Spleen (tissue), 11 donors: ENCODE measurements at regions not wholly inside any gene's neighbourhood (a gene's known extent, or its start where the extent isn't known, plus 50 kb on each side); places are given as distances from the start of the nearest gene placed in this dataset.

ENCODE experiments used
- DNase-seq: peaks from one replicate; pipeline ENCODE4 v3.0.0-alpha.2; 2020
- H3K27ac ChIP-seq, 8 donors: fragments of 200-600 bp; sonication (generic) in 7 of 8; 1 replicate in 4 of 8; 2 replicates in 4 of 8; pipeline versions ENCODE4 v1.5.0 to v1.8.0; 2016 to 2021; ENCODE audit warnings: inconsistent platforms in 4 of 8, mild to moderate bottlenecking in 4 of 8, moderate library complexity in 1 of 8
- H3K27me3 ChIP-seq, 7 donors: fragments of 200-600 bp; sonication (generic) in 6 of 7; replicated peaks in 1 of 7; 1 replicate in 4 of 7; 2 replicates in 3 of 7; pipeline versions ENCODE4 v1.5.0 to v1.8.0; 2016 to 2021; ENCODE audit warnings: inconsistent platforms in 3 of 7, mild to moderate bottlenecking in 1 of 7
- H3K36me3 ChIP-seq, 6 donors: fragments of 200-600 bp; sonication (generic) in 5 of 6; 1 replicate in 4 of 6; 2 replicates in 2 of 6; pipeline versions ENCODE4 v1.5.0 to v1.8.0; 2016 to 2021; ENCODE audit warnings: inconsistent platforms in 2 of 6
- H3K4me1 ChIP-seq, 6 donors: fragments of 200-600 bp; sonication (generic) in 5 of 6; 1 replicate in 3 of 6; 2 replicates in 3 of 6; pipeline versions ENCODE4 v1.5.0 to v1.8.0; 2016 to 2021; ENCODE audit warnings: inconsistent platforms in 3 of 6
- H3K4me3 ChIP-seq, 8 donors: fragments of 200-600 bp; sonication (generic) in 7 of 8; 1 replicate in 4 of 8; 2 replicates in 4 of 8; pipeline versions ENCODE4 v1.5.0 to v1.8.0; 2016 to 2021; ENCODE audit warnings: inconsistent platforms in 4 of 8, mild to moderate bottlenecking in 4 of 8, moderate library complexity in 2 of 8
- H3K9me3 ChIP-seq, 8 donors: fragments of 200-600 bp; sonication (generic) in 7 of 8; 1 replicate in 4 of 8; 2 replicates in 4 of 8; pipeline versions ENCODE4 v1.5.0 to v1.8.0; 2016 to 2021; ENCODE audit warnings: inconsistent platforms in 4 of 8
- POLR2A ChIP-seq, 3 donors: fragments of 450-650 bp; IDR thresholded peaks; one replicate each; pipeline ENCODE4 v1.5.1; 2017; ENCODE audit warnings: antibody characterized with exemption in 3 of 3, mild to moderate bottlenecking in 1 of 3
- POLR2AphosphoS5 ChIP-seq, 3 donors: sonication (generic); formaldehyde crosslinking; IDR thresholded peaks; one replicate each; pipeline ENCODE4 v1.5.1; 2017; ENCODE audit warnings: antibody characterized with exemption in 3 of 3
- WGBS, 5 donors: extraction: QIAGEN DNeasy Blood & Tissue Kit in 3 of 5; methylation state at CpG; one replicate each; pipeline versions ENCODE4 v1.1.5 to v1.1.7; 2013 to 2018; 5-methylcytosine and 5-hydroxymethylcytosine counted together
- intact Hi-C: fragments of 100-400 bp; cut with DNase I; formaldehyde crosslinking; loops from one replicate; pipeline ENCODE4 v1.15.0; 2023; ENCODE audit warnings: low total_unique reads
- TF ChIP-seq, protein P1 (sequence below), 11 experiments: fragments of 200-600 bp in 7 of 11; fragments of 450-650 bp in 4 of 11; sonication (generic) in 4 of 11; IDR thresholded peaks in 8 of 11; conservative IDR thresholded peaks in 3 of 11; 1 replicate in 7 of 11; 2 replicates in 4 of 11; pipeline versions ENCODE4 v1.4.0 to v1.8.0; 2016 to 2021; ENCODE audit warnings: antibody characterized with exemption in 11 of 11, inconsistent platforms in 4 of 11, mild to moderate bottlenecking in 1 of 11
- donor health status: healthy with polysubstance abuse.
- donor health status: DM: no; HTN: no; CAD: no; lungs with moderate emphysema.
- donor health status: DM: no; HTN: no; CAD: no.
- donor health status: Bipolar disorder and iron deficiency.
- donor health status: healthy.
- donor health status: DM: no; HTN: no; CAD: no.
- donor health status: DM: yes; HTN: yes; CAD: no.

DNA sequence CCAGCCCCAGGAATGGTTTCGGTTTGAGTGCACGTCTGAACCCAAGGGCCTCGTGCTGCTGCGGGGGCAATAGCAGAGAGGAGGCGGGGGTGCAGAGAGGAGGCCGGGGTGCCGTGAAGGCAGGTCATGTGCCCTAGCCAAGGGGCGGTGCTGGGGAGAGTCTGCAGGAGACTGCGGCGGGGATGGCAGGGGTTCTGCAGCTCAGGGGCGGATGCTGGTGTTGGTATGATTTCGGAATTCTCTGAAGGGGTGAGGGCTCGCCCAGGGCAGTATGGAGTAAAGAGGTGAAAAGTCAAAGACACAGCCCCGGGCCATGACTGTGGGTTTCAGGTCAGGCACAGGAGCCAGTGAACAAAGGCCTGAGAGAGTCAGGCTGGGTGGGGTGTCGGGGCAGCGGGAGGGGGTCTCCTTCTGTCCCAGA, 186.5 kb upstream of the HDAC4 start:
- DNase-seq, result peak; percentile 50
- Histone ChIP-seq H3K27ac (no peak overlapping the region), H3K4me1 (peaks cover 0 to 12% (median 2%) of the 10 kb centered on the region in 6 donors), H3K27me3 (peaks cover 0 to 23% (median 0%) of the 10 kb centered on the region in 7 donors), H3K36me3 (no peaks in the 10 kb centered on the region), H3K9me3 (peaks cover 0 to under 1% (median 0%) of the 10 kb centered on the region in 8 donors), H3K4me3 (no peak overlapping the region)
- intact Hi-C loops, result no loop called here
- TF ChIP-seq POLR2A (IDR thresholded peaks at IDR 0.05), result no peak
- whole genome bisulfite sequencing, 5 donors, result 75 to 88% (median 86%) methylated on average over 16 of the region's 16 CpGs

DNA sequence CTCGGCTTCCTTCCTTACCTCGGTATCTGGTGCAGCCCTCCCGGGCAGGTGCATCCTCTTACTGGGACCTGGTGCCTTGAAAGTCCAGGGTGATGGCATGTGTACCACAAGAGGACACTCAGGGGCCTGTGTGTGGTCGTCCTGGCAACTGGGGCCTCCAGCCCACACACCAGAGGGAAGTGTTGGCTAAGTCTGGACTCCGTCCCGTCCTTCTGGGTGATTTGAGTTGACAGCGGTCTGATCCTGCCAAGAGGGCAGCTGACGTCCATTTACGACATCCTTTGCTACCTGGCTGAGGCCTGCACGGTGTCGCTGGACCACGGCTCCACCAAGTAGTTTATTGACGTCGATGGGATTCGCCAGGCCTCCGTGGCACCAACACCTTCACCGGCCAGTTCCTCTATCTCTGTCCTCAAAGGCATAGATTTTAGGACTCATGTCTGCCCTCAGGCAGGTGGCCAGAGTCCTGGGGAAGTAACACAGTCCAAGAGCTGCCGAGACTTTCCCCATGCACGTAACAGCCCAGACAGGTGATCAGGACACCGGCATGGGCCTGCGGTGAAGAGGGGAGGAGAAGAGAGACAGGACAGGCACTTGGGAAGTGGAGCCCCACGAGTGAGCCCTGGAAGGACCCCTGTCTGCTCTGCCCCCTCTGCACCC, 186.0 kb upstream of the HDAC4 start:
- intact Hi-C loops, result no loop called here
- Histone ChIP-seq H3K27ac (no peak overlapping the region), H3K4me3 (no peak overlapping the region), H3K9me3 (no peaks in the 10 kb centered on the region), H3K27me3 (peaks cover 0 to 23% (median 0%) of the 10 kb centered on the region in 7 donors), H3K4me1 (peaks cover 0 to 12% (median 2%) of the 10 kb centered on the region in 6 donors), H3K36me3 (no peaks in the 10 kb centered on the region)
- DNase-seq, result peak; percentile 52
- WGBS, 5 donors, result 67 to 81% (median 73%) methylated on average over 22 of the region's 22 CpGs
- TF ChIP-seq POLR2A (IDR thresholded peaks at IDR 0.05) (no peak), POLR2AphosphoS5 (IDR thresholded peaks at IDR 0.05) (no peak)
- TF ChIP-seq, protein P1, sequence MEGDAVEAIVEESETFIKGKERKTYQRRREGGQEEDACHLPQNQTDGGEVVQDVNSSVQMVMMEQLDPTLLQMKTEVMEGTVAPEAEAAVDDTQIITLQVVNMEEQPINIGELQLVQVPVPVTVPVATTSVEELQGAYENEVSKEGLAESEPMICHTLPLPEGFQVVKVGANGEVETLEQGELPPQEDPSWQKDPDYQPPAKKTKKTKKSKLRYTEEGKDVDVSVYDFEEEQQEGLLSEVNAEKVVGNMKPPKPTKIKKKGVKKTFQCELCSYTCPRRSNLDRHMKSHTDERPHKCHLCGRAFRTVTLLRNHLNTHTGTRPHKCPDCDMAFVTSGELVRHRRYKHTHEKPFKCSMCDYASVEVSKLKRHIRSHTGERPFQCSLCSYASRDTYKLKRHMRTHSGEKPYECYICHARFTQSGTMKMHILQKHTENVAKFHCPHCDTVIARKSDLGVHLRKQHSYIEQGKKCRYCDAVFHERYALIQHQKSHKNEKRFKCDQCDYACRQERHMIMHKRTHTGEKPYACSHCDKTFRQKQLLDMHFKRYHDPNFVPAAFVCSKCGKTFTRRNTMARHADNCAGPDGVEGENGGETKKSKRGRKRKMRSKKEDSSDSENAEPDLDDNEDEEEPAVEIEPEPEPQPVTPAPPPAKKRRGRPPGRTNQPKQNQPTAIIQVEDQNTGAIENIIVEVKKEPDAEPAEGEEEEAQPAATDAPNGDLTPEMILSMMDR (IDR thresholded peaks at IDR 0.05 in 8 of 11, conservative IDR thresholded peaks at IDR 0.05 in 3 of 11), result no peak

DNA sequence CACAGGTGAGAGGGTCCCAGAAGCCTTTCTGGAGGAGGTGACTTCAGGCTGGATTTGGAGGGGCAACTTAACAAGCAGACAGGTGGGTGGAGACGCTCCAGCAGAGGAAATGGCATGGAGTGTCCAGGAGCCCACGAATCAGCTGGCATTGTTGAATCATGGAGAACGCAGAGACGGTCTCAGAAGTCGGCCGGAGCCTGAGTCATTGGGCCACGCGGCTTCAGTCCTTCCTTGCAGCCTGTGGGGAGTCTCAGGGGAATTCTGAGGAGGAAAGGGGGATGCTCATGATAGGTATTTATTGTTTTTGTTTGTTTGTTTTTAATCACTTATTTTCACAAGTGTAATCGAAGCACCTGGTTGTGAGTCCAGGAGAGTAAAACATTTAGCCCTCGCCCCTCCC, 184.6 kb upstream of the HDAC4 start:
- peaks cover 0 to 23% (median 0%) of the 10 kb centered on the region in 7 donors for H3K27me3 ChIP-seq
- no peaks in the 10 kb centered on the region for H3K9me3 ChIP-seq
- DNase-seq, result peak; percentile 9
- H3K36me3 ChIP-seq, result no peaks in the 10 kb centered on the region
- H3K4me1 ChIP-seq, result peaks cover 0 to 12% (median 2%) of the 10 kb centered on the region in 6 donors
- TF ChIP-seq, protein P1 (IDR thresholded peaks at IDR 0.05 in 8 of 11, conservative IDR thresholded peaks at IDR 0.05 in 3 of 11), result no peak
- TF ChIP-seq POLR2AphosphoS5 (IDR thresholded peaks at IDR 0.05), result no peak
- no peak for TF ChIP-seq POLR2A (IDR thresholded peaks at IDR 0.05)
- WGBS, 5 donors, result 69 to 87% (median 76%) methylated on average over 10 of the region's 10 CpGs
- intact Hi-C loops, result no loop called here
- H3K27ac ChIP-seq, result no peak overlapping the region
- no peak overlapping the region for H3K4me3 ChIP-seq

DNA sequence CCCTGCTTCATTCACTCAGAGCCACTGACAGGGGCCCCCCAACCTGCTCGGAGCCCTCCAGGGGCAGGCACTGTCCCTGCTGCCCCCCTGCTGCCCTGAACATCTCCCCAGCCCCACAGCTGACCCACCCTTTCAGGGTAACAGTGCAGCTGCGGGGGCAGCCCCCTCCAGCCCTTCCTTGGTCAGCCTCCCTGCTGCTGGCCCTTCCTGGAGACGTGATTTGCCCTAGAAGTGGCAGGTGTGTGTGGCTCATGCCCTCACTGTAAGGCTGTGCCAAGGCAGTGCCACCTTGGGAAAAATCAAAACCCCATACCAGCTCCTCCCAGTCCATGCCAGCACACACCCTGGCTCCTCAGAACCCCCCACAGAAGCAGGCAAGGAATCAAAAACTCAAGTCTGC, 184.2 kb upstream of the HDAC4 start:
- H3K4me1 ChIP-seq, result peaks cover 0 to 12% (median 2%) of the 10 kb centered on the region in 6 donors
- TF ChIP-seq, protein P1 (IDR thresholded peaks at IDR 0.05 in 8 of 11, conservative IDR thresholded peaks at IDR 0.05 in 3 of 11), result no peak
- TF ChIP-seq POLR2A (IDR thresholded peaks at IDR 0.05), result no peak
- TF ChIP-seq POLR2AphosphoS5 (IDR thresholded peaks at IDR 0.05), result no peak
- H3K4me3 ChIP-seq, result no peak overlapping the region
- no peaks in the 10 kb centered on the region for H3K9me3 ChIP-seq
- intact Hi-C loops, result no loop called here
- H3K27me3 ChIP-seq, result peaks cover 0 to 23% (median 0%) of the 10 kb centered on the region in 7 donors
- peak; percentile 34 for DNase-seq
- no peak overlapping the region for H3K27ac ChIP-seq
- H3K36me3 ChIP-seq, result no peaks in the 10 kb centered on the region
- WGBS, 5 donors, result 74 to 82% (median 76%) methylated on average over 3 of the region's 3 CpGs
